Body of pancreas (tissue), 4 donors: ENCODE measurements at regions not wholly inside any gene's neighbourhood (a gene's known extent, or its start where the extent isn't known, plus 50 kb on each side); places are given as distances from the start of the nearest gene placed in this dataset.

ENCODE experiments used
- ATAC-seq: fragments of 150-250 bp; one replicate; pipeline ENCODE4 v1.9.1; 2016
- DNase-seq, 4 donors: peaks; one replicate each; pipeline ENCODE4 v3.0.0-alpha.2; 2019
- H3K27ac ChIP-seq, 4 donors: fragments of 200-600 bp; sonication (generic); 1 replicate in 3 of 4; 2 replicates in 1 of 4; pipeline versions ENCODE4 v1.5.1 to v1.6.1; 2016 to 2019; ENCODE audit warnings: mild to moderate bottlenecking in 1 of 4, mixed read lengths in 1 of 4, moderate library complexity in 1 of 4
- H3K27me3 ChIP-seq, 2 donors: fragments of 200-600 bp; sonication (generic); one replicate each; pipeline ENCODE4 v1.6.0; 2016; ENCODE audit warnings: mild to moderate bottlenecking in 1 of 2
- H3K36me3 ChIP-seq, 2 donors: fragments of 200-600 bp; sonication (generic); replicated peaks in 1 of 2; 2 replicates each; pipeline ENCODE4 v1.5.1; 2016; ENCODE audit warnings: low read depth in 2 of 2; ENCODE audit not compliant: insufficient read depth in 1 of 2
- H3K4me1 ChIP-seq: fragments of 200-600 bp; sonication (generic); one replicate; pipeline ENCODE4 v1.6.0; 2016
- H3K4me3 ChIP-seq, 2 donors: fragments of 200-600 bp; sonication (generic); 1 replicate in 1 of 2; 2 replicates in 1 of 2; pipeline ENCODE4 v1.5.1; 2016 to 2019
- H3K9me3 ChIP-seq, 3 donors: fragments of 200-600 bp; sonication (generic); 1 replicate in 2 of 3; 2 replicates in 1 of 3; pipeline ENCODE4 v1.5.1; 2016
- CTCF ChIP-seq, 7 experiments: fragments of 450-650 bp in 4 of 7; fragments of 200-600 bp in 3 of 7; sonication (generic) in 3 of 7; IDR thresholded peaks; one replicate each; pipeline ENCODE4 v1.5.1; 2016 to 2019; ENCODE audit warnings: antibody characterized with exemption in 7 of 7
- POLR2A ChIP-seq, 3 donors: fragments of 450-650 bp; IDR thresholded peaks; one replicate each; pipeline ENCODE4 v1.6.1; 2016; ENCODE audit warnings: antibody characterized with exemption in 3 of 3, mild to moderate bottlenecking in 2 of 3
- WGBS, 2 donors: methylation state at CpG; one replicate each; pipeline ENCODE4 v1.1.5; 2017; 5-methylcytosine and 5-hydroxymethylcytosine counted together
- intact Hi-C: fragments of 100-400 bp; cut with DNase I; formaldehyde crosslinking; loops from one replicate; pipeline ENCODE4 v1.15.1; 2023

DNA sequence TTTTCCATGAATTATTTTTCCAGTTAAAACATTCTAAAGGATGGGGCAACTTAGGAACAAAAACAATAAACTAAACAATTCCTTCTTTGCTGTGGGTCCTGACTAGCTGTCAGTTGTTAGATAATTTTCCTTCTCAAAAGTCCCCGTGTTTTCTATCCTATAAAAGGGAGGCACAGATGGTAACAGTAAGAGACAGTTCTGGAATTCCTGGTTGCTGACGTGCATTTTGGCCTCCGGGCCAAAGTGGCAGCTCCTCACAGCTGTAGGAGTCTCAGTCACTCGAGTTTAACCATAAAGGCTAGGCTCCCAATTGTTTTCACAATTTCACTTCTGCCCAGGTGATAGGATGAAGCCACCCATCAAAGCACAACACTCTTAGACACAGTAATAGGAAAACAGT, 77.0 kb upstream of the ZNF423 start:
- no peaks in the 10 kb centered on the region for H3K4me1 ChIP-seq
- no peaks in the 10 kb centered on the region for H3K36me3 ChIP-seq
- no peak overlapping the region for H3K27ac ChIP-seq
- ATAC-seq (no peak), DNase-seq (no peak)
- WGBS, 2 donors: 27 to 39% methylated on average over 4 of the region's 4 CpGs
- no peaks in the 10 kb centered on the region for H3K27me3 ChIP-seq
- no peak overlapping the region for H3K4me3 ChIP-seq
- no peaks in the 10 kb centered on the region for H3K9me3 ChIP-seq
- intact Hi-C loops: no loop called here
- no peak for TF ChIP-seq CTCF (IDR thresholded peaks at IDR 0.05)
- no peak for TF ChIP-seq POLR2A (IDR thresholded peaks at IDR 0.05)

GRCh38 chr16:49936791-49937190, 80.9 kb upstream of the ZNF423 start:
- Histone ChIP-seq H3K36me3 (no peaks in the 10 kb centered on the region), H3K4me1 (no peaks in the 10 kb centered on the region), H3K27ac (no peak overlapping the region), H3K27me3 (no peaks in the 10 kb centered on the region), H3K4me3 (no peak overlapping the region), H3K9me3 (no peaks in the 10 kb centered on the region)
- WGBS, 2 donors: 84 to 88% methylated on average over 6 of the region's 6 CpGs
- no peak for ATAC-seq
- TF ChIP-seq POLR2A (IDR thresholded peaks at IDR 0.05) (no peak), CTCF (IDR thresholded peaks at IDR 0.05) (no peak)
- intact Hi-C loops: no loop called here
- no peak for DNase-seq

DNA sequence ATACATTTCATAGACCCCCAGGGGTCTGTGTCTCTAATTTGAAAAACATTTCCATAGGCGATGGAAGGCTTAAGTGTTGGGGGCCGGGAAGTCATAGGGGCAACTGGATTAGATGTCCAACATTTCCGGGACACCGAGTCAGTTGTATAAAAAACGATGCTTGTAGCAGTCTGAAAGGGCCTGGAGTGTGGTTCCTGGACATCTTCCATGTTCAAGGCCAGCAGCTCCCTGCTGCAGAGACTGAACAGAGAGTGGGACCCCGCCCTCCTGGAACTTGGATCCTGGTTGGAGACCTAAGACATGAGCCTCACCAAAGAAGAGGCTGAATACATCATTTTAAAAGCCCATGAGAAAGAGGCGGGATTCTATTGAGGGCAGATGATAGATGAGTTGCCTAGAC, 82.0 kb upstream of the ZNF423 start:
- H3K4me3 ChIP-seq: no peak overlapping the region
- no peak overlapping the region for H3K27ac ChIP-seq
- no peaks in the 10 kb centered on the region for H3K36me3 ChIP-seq
- 81 to 84% methylated on average over 7 of the region's 7 CpGs for WGBS, 2 donors
- no peak for ATAC-seq
- TF ChIP-seq CTCF (IDR thresholded peaks at IDR 0.05) (no peak), POLR2A (IDR thresholded peaks at IDR 0.05) (no peak)
- H3K4me1 ChIP-seq: no peaks in the 10 kb centered on the region
- no peaks in the 10 kb centered on the region for H3K27me3 ChIP-seq
- intact Hi-C loops: no loop called here
- no peak for DNase-seq
- H3K9me3 ChIP-seq: no peaks in the 10 kb centered on the region

GRCh38 chr16:49939495-49939894, 83.6 kb upstream of the ZNF423 start:
- 84 to 97% methylated on average over 2 of the region's 2 CpGs for WGBS, 2 donors
- Histone ChIP-seq H3K4me1 (no peaks in the 10 kb centered on the region), H3K27ac (no peak overlapping the region), H3K4me3 (no peak overlapping the region), H3K36me3 (no peaks in the 10 kb centered on the region), H3K9me3 (no peaks in the 10 kb centered on the region), H3K27me3 (no peaks in the 10 kb centered on the region)
- intact Hi-C loops: no loop called here
- ATAC-seq (no peak), DNase-seq (no peak)
- no peak for TF ChIP-seq CTCF (IDR thresholded peaks at IDR 0.05)
- no peak for TF ChIP-seq POLR2A (IDR thresholded peaks at IDR 0.05)

DNA sequence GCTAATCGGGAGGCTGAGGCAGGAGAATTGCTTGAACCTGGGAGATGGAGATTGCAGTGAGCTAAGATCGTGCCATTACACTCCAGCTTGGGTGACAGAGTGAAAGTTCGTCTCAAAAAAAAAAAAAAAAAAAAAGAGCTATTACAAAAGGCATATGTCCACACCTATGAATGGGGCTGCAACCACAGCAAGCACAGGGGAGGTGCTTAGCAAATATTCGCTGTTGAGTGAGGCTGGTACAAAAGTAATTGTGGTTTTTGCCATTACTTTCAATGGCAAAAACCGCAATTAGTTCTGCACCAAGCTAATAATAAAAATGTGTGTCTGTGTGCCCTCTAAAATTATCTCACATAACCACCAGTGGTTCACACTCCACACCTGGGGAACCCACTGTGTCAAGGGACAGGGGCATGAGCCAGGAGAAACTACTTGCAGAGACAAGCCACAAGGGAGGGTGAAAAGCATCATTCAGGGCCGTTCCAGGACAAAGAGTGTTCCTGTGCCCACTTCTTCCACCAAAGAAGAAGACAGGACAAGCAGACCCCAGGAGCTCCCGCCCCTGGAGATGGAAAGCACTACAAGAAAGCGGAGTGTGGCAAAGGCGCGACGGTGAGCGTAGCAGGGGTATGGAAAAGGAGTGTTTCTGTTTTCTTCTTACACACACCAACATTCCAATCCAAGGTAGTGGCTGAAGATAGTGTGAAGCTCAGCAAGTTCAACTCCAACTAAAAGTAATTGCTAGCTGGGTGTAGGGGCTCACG, 84.4 kb upstream of the CNEP1R1 start:
- Histone ChIP-seq H3K36me3 (no peaks in the 10 kb centered on the region), H3K9me3 (no peaks in the 10 kb centered on the region), H3K27me3 (no peaks in the 10 kb centered on the region), H3K4me3 (no peak overlapping the region), H3K27ac (no peak overlapping the region), H3K4me1 (no peaks in the 10 kb centered on the region)
- WGBS, 2 donors: 74 to 87% methylated on average over 13 of the region's 13 CpGs
- intact Hi-C loops: no loop called here
- DNase-seq (no peak), ATAC-seq (no peak)
- no peak for TF ChIP-seq CTCF (IDR thresholded peaks at IDR 0.05)
- no peak for TF ChIP-seq POLR2A (IDR thresholded peaks at IDR 0.05)
